Suppressor macrophage treated with lipopolysaccharide for 1 hour (primary cell): ENCODE measurements at regions not wholly inside any gene's neighbourhood (a gene's known extent, or its start where the extent isn't known, plus 50 kb on each side); places are given as distances from the start of the nearest gene placed in this dataset.
"Not testable (repeated sequence)": the region's sequence is repeated elsewhere in the genome, so short reads cannot be mapped to it uniquely, and the experiment has no call there.

ENCODE experiments used
- DNase-seq, 3 donors: peaks; one replicate each; pipeline ENCODE4 v3.0.0-alpha.2; 2020 to 2022

- peak; percentile 37 to 49 (median 44) for DNase-seq
Observed at GRCh38 chr15:69903470-69904469, 193.9 kb downstream of the TLE3 start.

- no peak for DNase-seq
Observed at GRCh38 chr15:69906256-69907185, 191.2 kb downstream of the TLE3 start.

- DNase-seq = no peak
Observed at GRCh38 chr15:69908060-69908459, 189.7 kb downstream of the TLE3 start.

- no peak for DNase-seq
Observed at GRCh38 chr15:69908590-69909420, 188.9 kb downstream of the TLE3 start.

- DNase-seq = no peak
Observed at GRCh38 chr15:69909719-69910444, 187.8 kb downstream of the TLE3 start.

GRCh38 chr15:69910514-69910913 is 187.2 kb downstream of the TLE3 start:
- no peak for DNase-seq

- DNase-seq = no peak
Observed at GRCh38 chr15:69912116-69912515, 185.6 kb downstream of the TLE3 start.

- no peak for DNase-seq
Observed at GRCh38 chr15:69914040-69914439, 183.7 kb downstream of the TLE3 start.

- peak in 2 of 3 donors; percentile 18 to 24 for DNase-seq
Observed at GRCh38 chr15:69914960-69915359, 182.8 kb downstream of the TLE3 start.

GRCh38 chr15:69916169-69916785 is 181.4 kb downstream of the TLE3 start:
- no peak for DNase-seq

- peak; percentile 33 to 43 (median 40) for DNase-seq
Observed at GRCh38 chr15:69917056-69917455, 180.7 kb downstream of the TLE3 start.

- no peak for DNase-seq
Observed at GRCh38 chr15:69919816-69920215, 177.9 kb downstream of the TLE3 start.

GRCh38 chr15:69920221-69920620 is 177.5 kb downstream of the TLE3 start:
- DNase-seq = no peak

GRCh38 chr15:69921626-69922619 is 175.8 kb downstream of the TLE3 start:
- DNase-seq = peak in 2 of 3 donors; percentile 7 to 8

- DNase-seq = no peak
Observed at GRCh38 chr15:69924531-69924930, 173.2 kb downstream of the TLE3 start.

GRCh38 chr15:69926006-69926405 is 171.7 kb downstream of the TLE3 start:
- no peak for DNase-seq

GRCh38 chr15:69926721-69927120 is 171.0 kb downstream of the TLE3 start:
- no peak for DNase-seq

- DNase-seq = not testable (repeated sequence)
Observed at GRCh38 chr15:69928890-69929289, 168.8 kb downstream of the TLE3 start.

GRCh38 chr15:69929905-69930630 is 167.6 kb downstream of the TLE3 start:
- DNase-seq = no peak
